HG03175 (cell line): ENCODE measurements at regions not wholly inside any gene's neighbourhood (a gene's known extent, or its start where the extent isn't known, plus 50 kb on each side); places are given as distances from the start of the nearest gene placed in this dataset.

Source experiments
- ATAC-seq: cut with Tn5 transposase; IDR thresholded peaks from one replicate; pipeline ENCODE4 v1.9.1; 2021; ENCODE audit warnings: mild to moderate bottlenecking, moderate library complexity; ENCODE audit not compliant: unreplicated experiment

DNA sequence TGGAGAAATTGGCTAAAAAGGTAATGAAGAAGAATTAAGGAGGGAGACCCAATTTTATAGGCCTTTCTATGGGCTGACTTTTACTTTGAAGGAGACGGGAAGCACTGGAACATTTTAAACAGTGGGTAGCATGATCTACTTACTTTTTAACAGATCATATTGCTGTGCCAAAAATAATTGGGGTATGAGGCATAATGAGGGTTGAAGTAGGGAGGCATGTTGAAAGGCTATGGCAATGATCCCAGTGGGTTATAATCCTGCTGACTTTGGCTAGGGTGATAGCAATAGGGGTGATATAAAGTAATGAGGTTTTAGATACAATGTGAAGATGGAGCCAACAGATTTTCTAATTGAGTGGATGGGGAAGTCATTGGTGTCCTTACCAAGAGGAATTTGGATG is 73.2 kb downstream of the GPR37 start:
- no peak for ATAC-seq

DNA sequence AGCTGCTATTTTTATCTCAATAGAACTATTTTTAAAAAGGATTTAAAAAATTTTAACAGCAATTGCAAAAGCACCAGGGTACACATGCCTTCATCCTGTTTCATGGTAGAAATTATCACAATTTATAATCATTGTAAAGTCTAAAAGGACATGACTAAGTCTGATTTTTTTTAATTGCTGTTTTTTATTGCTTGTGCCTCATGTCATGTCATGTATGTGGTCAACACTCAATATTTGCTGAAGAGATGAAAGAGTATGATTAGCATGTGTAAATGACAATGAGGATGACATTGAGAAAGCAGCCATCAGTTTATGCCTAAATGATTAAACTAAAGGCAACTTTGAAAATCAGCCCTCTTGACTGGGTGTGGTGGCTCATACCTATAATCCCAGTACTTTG is 74.8 kb downstream of the GPR37 start:
- no peak for ATAC-seq

DNA sequence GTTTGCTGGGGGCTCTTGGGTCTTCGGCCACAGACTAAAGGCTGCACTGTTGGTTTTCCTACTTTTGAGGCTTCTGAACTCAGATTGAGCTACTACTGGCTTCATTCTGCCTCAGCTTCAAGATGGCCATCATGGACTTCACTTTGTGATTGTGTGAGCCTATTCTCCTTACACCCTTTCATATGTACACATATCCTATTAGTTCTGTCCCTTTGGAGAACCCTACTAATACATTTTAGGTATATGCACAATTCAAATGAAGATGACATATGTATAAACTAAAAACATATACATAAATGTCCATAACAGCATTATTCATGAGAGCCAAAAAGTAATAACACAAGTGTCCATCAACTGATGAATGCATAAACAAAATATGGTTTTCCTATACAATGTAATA is 75.7 kb downstream of the GPR37 start:
- ATAC-seq = no peak

DNA sequence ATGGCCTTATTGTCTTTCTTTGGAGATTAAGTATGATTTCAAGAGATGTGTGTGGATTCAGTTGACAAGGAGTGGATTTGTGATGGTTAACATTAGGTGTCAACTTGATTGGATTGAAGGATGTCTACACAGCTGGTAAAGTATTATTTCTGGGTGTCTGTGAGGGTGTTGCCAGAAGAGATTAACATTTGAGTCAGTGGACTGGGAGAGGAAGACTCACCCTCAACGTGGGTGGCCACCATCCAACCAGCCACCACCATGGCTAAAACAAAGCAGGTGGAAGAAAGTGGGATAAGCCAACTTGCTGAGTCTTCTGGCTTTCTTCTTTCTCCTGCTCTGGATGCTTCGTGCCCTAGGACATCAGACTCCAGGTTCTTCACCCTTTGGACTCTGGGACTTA is 76.1 kb downstream of the GPR37 start:
- no peak for ATAC-seq

DNA sequence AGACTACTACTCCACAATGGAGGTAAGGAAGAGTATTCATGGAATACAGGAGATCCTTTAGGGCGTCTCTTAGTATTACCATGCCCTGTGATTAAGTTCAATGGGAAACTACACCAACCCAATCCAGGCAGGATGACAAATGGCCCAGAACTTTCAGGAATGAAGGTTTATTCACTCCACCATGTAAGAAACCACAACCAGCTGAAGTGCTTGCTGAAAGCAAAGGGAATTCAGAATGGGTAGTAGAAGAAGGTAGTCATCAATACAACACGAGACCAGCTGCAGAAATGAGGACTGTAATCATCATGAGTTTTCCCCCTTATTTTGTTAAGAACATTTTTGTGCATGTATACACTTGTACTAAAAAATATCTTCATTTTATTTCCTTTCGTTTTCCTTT is 76.6 kb downstream of the GPR37 start:
- ATAC-seq = no peak

DNA sequence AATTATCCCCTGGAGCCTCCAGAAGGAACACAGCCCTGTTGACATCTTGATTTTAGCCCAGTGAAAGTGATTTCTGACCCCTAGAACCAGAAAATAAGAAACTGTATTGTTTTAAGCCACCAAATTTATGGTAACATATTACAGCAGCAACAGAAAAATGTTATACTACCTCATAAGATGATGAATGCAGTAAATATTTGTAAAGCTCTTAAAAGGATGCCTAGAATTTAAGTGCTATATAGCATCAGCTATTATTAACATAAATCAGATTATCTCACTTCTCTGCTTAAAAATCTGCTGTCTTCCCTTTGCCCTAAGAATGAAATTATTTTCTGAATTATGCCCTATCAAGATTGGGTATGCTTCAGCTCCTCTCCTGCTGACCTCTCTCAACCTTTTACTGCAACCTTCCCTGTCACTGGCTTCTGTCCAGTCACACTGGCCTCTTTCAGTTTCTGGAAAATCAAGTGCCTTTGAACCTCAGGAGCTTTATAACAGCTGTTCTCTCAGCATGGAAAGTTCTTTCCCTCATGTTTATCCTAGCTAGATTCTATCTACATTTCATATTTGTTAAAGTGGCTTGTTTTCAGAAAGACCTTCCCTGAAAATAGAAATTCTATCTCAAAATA is 78.9 kb downstream of the GPR37 start:
- no peak for ATAC-seq

DNA sequence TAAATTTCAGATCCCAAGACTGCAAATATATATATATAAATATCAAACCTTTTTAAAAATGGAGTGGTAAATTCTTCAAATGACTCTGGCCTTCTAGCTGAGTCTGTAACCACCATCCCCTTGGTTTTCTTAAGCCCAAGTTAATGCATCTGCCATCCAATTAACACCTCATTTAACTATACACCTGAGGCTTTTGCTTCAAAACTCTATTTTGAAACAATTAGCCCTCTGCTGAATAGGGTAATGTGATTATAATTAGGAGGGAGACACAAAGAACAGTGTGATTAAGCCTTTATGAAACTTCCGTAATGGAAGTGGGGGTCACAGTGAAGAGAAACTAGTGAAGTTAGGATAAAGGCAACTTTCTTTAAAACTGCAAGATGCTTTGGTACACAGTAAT is 83.6 kb downstream of the GPR37 start:
- ATAC-seq = no peak

DNA sequence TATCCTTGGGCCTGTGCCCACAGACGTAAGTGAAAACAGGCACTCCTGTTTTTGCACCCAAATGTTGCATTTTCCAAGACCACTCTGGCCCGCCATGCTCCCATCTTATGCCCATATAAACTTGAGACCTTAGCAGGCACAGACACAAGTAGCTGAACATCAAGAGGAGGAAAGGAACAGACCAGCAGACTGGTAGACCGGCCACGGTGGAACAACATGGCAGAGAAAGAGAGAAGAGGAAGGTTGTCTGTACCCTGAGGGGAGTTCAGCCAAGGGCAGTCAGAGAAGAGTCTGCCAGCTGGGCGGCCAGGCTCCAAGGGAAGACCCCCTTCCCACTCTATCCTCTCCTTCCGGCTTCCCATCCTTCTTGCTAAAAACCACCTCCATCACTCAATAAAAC is 85.3 kb downstream of the GPR37 start:
- ATAC-seq = no peak

DNA sequence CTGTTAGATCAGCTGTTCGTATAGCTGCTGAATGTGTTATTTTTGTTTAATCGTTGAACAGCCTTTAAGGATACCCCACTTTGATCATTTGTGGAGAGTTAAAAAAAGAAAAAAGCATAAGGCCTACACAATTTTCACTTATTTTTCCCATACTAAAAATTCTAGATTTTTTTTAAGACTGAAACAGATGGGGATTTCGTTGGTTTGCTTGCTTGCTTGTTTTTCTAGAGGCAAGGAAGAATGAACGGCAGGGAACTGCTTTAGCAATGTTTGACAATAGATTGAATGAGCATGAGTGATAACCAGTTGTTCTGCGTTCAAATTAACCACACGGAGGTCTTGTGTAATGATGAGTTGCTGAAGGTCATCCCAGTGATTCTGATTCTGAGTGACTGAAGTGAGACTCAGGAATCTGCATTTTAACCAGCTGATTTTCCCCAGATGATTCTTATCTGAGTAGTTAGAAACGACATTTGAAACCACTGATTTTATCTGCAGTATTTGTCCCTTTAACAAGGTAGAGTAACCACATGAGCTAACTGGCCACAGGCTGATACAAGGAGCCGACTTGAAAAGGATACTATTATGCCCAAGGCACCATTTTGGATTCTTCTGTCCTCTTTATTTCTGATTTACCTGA is 85.9 kb downstream of the GPR37 start:
- no peak for ATAC-seq

DNA sequence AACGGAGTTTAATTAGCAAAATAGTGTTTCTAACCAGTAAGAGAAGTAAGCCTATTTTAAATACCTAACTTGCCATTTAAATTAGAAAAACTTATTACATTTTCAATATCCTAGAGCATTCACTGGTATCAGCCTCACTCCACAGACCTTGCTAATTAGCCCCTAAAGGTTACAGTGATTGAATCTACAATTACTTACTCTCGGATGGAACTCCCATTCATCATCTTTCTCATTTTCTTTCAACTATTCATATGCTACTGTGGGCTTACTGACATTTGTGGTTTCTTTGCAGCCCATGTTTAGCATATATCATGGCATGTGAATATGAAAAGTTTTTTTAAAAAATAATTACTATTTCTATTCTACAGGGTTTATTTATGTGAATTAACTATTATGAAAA is 86.4 kb downstream of the GPR37 start:
- ATAC-seq = no peak

DNA sequence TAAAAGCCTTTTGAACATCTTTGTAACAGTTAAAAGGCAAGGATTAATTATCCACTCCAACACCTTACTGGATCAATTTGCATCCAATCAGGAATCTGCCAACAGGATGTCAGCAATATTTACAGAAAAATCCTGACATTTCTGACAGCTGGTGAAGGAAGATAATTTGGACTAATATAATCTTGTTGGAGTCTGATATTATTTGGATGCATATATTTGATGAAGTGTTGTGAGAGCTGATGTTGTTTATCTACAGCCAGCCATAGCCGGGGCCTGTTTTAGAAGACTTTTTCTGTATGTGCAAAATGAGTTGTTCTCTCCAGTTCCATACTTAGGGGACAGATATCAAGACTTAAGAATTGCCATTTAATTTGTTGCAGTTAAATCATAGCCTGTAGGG is 91.1 kb downstream of the GPR37 start:
- no peak for ATAC-seq

DNA sequence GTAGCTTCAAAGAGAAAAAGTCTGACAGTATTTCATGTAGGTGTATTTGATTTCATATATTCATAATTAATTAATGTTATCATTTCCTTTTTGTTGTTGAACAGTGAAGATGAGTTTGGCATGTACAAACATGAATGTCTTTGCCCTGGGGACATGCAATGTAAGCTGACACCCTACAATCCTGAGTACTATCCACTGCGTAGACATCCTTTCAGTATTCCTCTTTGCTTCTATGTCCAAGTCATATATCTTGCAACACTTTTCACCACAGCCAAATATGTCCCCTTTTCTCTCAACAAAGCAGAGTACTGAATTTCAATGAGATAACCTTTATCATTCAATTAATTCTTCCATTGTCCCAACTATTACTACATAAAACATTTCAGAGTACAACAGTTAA is 93.6 kb downstream of the GPR37 start:
- ATAC-seq = no peak

DNA sequence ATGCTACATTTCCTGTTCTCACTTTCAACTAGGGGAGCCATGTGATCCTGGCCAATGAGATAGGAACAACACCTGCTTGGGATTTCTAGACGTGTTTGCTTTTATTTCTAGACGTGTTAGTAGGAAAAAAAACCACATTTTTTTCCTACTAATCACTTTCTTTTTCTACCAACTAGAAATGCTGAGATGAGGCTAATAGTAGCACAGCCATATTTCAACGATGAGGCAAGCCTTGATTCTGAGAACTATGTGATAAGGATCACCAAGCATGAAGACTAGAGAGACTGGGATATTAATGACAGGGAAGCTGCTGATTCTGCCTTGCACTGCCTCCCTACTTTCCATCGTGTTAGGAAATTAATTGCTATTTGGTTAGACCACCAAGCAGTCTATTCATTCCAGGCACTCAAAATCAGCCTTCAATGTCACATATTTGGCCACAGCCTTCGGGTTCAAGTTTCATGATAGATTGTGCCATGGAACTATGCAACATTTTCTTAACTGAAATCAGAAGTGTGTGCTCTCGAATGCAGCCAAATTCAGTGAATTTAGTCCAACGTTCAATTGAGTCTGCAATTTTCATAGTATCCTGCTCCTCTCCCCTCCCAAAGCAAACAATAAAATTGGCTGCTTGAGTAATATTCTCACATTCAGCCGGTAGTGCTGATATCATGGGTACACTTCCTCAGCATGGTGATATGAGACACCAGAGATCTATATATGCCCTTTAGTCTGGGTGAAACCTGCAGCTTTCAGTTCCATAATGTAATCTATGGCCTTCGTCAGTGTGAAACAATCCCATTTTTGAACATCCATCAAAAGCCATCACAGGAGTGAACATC is 98.1 kb downstream of the GPR37 start:
- no peak for ATAC-seq

DNA sequence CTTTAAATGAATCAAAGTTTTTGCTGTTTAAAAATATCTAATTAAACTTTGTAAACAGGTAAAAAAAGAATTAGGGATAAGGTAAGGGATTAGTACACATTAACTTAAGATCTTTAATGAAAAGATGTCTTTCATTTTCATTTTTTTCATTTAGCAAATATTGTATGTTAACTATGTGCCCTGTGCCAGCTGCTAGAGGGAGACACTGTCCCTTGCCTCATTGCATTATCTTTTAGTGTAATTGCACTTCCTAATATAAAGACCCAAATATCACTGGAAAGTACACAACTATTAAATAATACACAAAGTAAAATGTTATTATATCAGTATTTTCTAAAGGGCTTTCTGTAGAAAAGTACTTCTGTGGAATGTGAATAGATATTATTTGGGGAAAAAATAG is 102.7 kb downstream of the GPR37 start:
- ATAC-seq = no peak

DNA sequence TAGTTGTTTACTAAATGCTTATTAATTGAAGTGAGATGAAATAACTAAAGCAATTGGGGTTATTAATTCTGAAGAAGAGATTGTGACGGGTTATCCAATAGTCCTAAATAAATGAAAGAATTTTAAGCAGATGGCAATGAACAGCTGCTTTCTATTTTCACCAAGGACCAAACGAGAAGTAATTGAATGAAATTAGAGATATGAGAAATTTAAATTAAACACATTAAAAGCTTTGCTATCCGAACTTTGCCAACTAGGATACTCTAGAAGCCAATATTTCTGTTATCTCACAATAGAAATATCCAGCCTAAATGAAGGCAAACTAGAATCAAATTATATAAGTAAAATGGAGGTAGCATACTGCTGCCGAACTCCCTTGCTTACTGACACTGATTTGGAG is 103.2 kb downstream of the GPR37 start:
- no peak for ATAC-seq

DNA sequence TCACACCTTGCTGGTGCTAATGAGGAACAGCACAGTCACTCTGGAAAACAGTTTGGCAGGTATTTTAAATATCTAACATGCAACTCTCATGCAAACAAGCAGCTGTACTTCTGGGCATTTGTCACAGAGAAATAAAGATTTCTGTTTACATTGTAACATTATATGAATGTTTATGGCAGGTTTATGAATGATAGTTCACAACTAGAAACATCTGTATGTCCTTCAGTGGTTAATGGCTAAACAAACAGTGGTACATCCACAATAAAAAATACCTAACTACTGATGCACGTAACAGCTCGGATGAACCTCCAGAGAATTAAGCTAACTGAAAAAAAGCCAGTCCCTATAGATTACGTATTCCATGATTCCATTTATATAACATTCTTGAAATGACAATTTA is 109.6 kb downstream of the GPR37 start:
- no peak for ATAC-seq

DNA sequence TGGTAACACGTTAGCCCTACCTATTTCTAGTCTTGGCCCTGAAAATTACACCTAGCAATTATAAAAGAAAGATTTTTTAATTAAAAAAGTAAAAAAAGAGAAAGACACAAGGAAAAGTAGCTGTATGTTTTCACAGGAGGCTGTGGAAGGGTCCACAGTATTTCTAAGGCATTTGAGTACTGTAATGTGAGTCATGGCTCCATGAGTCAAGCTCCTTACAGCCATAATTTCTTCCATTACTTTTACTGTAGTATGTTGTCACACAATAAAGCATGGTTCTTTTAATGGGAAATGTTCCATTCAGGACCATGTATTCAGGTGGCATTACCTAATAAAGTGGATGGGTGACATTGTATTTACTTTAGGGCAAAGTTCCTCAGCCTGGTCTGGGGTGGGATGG is 113.4 kb downstream of the GPR37 start:
- ATAC-seq = no peak

DNA sequence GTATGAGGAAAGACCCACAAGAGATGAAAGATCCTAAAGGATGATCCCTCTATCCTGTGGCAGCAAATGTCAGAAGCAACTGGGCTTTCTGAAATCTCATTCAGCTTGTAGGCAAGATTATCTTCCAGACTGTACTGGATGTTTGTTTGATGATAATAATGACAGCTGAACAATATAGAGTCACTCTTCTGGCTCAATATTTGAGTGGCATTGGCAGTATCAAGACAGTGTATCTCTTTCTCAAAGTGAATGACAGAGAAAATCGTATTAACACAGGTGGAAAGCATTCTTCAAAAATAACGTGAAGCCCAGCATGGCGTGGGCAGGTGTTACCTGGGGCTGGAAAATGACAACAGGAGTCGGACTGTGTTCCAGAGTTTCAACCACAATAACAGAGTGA is 114.5 kb downstream of the GPR37 start:
- no peak for ATAC-seq

DNA sequence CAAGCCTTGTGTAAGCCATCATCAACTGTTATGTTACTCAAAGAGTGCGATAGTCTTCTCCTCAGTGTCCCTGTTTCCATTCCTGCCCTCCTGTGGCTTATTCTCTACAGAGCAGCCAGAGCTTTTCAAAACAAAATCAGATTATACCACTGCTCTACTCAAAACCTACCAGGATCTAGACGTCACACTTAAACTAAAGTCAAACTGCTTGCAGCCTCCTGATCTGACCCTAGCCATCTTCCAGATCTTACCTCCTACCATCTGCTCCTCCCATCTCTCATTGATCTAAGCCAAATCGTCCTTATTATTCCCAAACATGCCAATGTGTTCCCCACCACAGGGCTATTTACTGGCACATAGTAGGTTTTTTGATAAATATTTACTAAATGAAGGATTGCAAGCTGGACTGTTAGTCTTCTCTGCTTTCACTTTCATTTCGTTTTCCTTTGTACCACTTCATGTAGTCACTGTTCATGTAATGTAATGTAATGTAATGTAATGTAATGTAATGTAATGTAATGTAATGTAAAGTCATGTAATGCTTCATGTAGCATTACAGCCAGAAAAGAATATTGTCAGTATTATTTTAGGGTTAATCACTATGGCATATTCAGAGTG is 116.1 kb downstream of the GPR37 start:
- no peak for ATAC-seq

DNA sequence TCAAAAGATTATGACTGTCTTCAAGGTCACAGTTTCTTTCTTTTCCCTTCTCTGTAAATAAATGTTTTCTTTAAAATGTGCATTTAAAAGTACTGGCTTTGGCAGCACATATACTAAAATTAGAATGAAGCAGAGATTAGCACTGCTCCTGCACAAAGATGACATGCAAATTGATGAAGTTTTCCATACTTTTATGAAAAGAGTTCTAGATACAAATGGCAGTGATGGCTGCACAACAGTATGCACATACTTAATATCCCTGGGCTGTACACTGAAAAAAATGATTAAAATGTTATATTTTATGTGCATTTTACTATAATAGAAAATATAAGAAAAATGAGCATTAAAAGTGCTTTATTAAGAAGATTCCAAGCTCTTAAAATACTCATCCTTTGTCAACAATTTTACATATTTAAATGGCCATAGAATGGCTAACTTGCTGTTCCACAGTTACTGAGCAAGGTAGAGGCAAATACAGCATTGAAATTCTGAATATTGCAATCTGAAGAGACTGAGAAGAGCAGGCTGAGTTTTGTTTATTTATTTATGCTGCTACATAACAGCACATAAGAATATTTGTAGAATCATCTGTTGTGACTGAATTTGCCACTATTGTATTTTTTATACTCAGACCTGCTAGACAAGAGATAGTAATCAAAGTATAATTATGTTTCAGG is 117.8 kb downstream of the GPR37 start:
- ATAC-seq = no peak

DNA sequence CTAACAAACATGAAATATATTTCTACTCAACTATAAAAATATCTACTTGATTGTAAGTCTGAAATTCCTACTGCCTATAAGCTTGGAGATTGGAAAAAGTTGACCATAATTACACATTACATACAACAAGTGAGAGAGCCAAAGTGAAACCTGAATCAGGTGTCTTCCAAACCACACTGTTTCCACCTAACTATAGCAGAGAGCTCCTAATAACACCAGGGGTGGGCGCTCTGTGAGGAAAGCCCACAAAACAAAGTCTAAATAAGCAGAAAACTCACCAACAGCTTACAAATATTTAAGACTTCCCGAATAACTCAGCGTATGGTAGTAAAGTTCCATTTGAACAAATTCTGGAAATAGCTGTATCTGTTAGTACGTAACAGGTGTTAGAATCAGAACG is 119.9 kb downstream of the GPR37 start:
- ATAC-seq = no peak
